ENCODE measurements at regions not wholly inside any gene's neighbourhood (a gene's known extent, or its start where the extent isn't known, plus 50 kb on each side); places are given as distances from the start of the nearest gene placed in this dataset.

DNA sequence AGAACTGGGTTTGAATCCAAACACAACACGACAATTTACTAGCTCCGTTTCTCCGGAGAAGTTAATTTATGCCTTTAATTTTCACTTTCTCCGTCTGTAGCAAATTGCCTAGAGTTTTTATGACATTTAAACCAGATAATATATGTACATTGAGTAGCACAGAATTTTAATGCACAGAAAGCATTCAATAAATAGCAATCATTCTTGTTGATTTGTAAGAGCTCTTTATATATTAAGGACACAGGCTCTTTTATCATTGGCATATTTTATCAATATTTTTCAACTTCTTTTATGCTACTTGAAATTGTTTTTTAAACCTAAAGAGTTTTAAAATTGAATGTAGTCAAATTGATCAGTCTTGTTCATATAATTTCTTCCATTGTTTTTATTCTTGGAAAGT is 99.6 kb upstream of the PPP2R3B start:
- intact Hi-C loops (cut with micrococcal nuclease), result no loop called here
- Histone ChIP-seq H3K79me2 (ENCODE audit: insufficient read depth, low read length) (no peaks in the 10 kb centered on the region), H3K9ac (ENCODE audit: insufficient read depth, low read length, poor library complexity, severe bottlenecking) (no peak overlapping the region), H2AFZ (ENCODE audit: insufficient read depth, low read depth, low read length, poor library complexity, severe bottlenecking) (no peak overlapping the region), H3K4me1 (ENCODE audit: control insufficient read depth in 1 of 2, insufficient read depth in 2 of 2, low read length in 2 of 2) (no peaks in the 10 kb centered on the region), H3K27ac (ENCODE audit: low read depth in 1 of 2, low read length in 2 of 2) (no peak overlapping the region), H3K4me3 (replicated peaks in 1 of 3; ENCODE audit: low read depth in 2 of 3, low read length in 3 of 3) (no peak overlapping the region), H3K9me3 (replicated peaks in 1 of 2; ENCODE audit: control insufficient read depth in 1 of 2, insufficient read depth in 1 of 2, low read length in 2 of 2) (peaks cover under 1 to 48% of the 10 kb centered on the region in 2 donors), H4K20me1 (ENCODE audit: insufficient read depth, low read length) (no peaks in the 10 kb centered on the region), H3K4me2 (replicated peaks; ENCODE audit: extremely low read depth, low read length, poor library complexity, severe bottlenecking) (no peak overlapping the region), H3K36me3 (replicated peaks in 1 of 2; ENCODE audit: control insufficient read depth in 1 of 2, insufficient read depth in 2 of 2, low read length in 2 of 2) (no peaks in the 10 kb centered on the region), H3K27me3 (ENCODE audit: control insufficient read depth in 2 of 2, insufficient read depth in 2 of 2, low read length in 2 of 2) (no peaks in the 10 kb centered on the region)
- Mint-ChIP-seq H3K4me3 (no peak overlapping the region), H3K27ac (no peak overlapping the region), H3K4me1 (no peaks in the 10 kb centered on the region), H3K27me3 (ENCODE audit: low read depth in 3 of 3) (peaks cover 1 to 3% (median 2%) of the 10 kb centered on the region in 3 donors), H3K9me3 (peaks cover 9 to 45% (median 26%) of the 10 kb centered on the region in 7 donors), H3K36me3 (no peaks in the 10 kb centered on the region)
- TF ChIP-seq, protein P1, sequence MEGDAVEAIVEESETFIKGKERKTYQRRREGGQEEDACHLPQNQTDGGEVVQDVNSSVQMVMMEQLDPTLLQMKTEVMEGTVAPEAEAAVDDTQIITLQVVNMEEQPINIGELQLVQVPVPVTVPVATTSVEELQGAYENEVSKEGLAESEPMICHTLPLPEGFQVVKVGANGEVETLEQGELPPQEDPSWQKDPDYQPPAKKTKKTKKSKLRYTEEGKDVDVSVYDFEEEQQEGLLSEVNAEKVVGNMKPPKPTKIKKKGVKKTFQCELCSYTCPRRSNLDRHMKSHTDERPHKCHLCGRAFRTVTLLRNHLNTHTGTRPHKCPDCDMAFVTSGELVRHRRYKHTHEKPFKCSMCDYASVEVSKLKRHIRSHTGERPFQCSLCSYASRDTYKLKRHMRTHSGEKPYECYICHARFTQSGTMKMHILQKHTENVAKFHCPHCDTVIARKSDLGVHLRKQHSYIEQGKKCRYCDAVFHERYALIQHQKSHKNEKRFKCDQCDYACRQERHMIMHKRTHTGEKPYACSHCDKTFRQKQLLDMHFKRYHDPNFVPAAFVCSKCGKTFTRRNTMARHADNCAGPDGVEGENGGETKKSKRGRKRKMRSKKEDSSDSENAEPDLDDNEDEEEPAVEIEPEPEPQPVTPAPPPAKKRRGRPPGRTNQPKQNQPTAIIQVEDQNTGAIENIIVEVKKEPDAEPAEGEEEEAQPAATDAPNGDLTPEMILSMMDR (IDR thresholded peaks at IDR 0.05), result no peak
- DNase-seq, result no peak
- no CpG with 5 or more reads among the region's 4 CpGs for WGBS (ENCODE audit: insufficient coverage)

DNA sequence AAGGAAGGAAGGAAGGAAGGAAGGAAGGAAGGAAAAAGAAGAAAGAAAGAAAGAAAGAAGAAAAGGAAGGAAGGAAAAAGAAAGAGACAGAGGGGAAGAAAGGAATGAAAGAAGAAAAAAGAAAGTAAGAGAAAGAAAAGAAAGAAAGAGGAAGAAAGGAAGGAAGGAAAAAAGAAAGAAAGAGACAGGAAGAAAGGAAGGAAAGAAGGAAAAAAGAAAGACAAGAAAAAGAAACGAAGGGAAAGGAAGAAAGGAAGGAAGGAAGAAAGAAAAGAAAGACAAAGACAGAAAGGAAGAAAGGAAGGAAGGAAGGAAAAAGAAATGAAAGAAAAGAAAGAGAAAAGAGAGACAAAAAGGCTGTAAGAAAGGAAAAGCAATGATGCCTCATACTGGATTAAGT is 101.1 kb upstream of the PPP2R3B start:
- peak overlapping the region in 1 of 7 donors; percentile 27 for H3K27ac Mint-ChIP-seq
- Histone ChIP-seq H3K79me2 (ENCODE audit: insufficient read depth, low read length) (no peaks in the 10 kb centered on the region), H4K20me1 (ENCODE audit: insufficient read depth, low read length) (no peaks in the 10 kb centered on the region), H3K9ac (ENCODE audit: insufficient read depth, low read length, poor library complexity, severe bottlenecking) (no peak overlapping the region), H3K27ac (ENCODE audit: low read depth in 1 of 2, low read length in 2 of 2) (no peak overlapping the region), H3K4me2 (replicated peaks; ENCODE audit: extremely low read depth, low read length, poor library complexity, severe bottlenecking) (no peak overlapping the region), H3K36me3 (replicated peaks in 1 of 2; ENCODE audit: control insufficient read depth in 1 of 2, insufficient read depth in 2 of 2, low read length in 2 of 2) (no peaks in the 10 kb centered on the region), H2AFZ (ENCODE audit: insufficient read depth, low read depth, low read length, poor library complexity, severe bottlenecking) (no peak overlapping the region), H3K27me3 (ENCODE audit: control insufficient read depth in 2 of 2, insufficient read depth in 2 of 2, low read length in 2 of 2) (no peaks in the 10 kb centered on the region), H3K4me3 (replicated peaks in 1 of 3; ENCODE audit: low read depth in 2 of 3, low read length in 3 of 3) (no peak overlapping the region), H3K4me1 (ENCODE audit: control insufficient read depth in 1 of 2, insufficient read depth in 2 of 2, low read length in 2 of 2) (no peaks in the 10 kb centered on the region), H3K9me3 (replicated peaks in 1 of 2; ENCODE audit: control insufficient read depth in 1 of 2, insufficient read depth in 1 of 2, low read length in 2 of 2) (peaks cover 0 to 49% of the 10 kb centered on the region in 2 donors)
- TF ChIP-seq, protein P1 (IDR thresholded peaks at IDR 0.05), result no peak
- peaks cover 7 to 33% (median 20%) of the 10 kb centered on the region in 7 donors for H3K9me3 Mint-ChIP-seq
- no peak for DNase-seq
- no peak overlapping the region for H3K4me3 Mint-ChIP-seq
- no peaks in the 10 kb centered on the region for H3K4me1 Mint-ChIP-seq
- intact Hi-C loops (cut with micrococcal nuclease), result no loop called here
- peaks cover 1 to 3% (median 2%) of the 10 kb centered on the region in 3 donors for H3K27me3 Mint-ChIP-seq (ENCODE audit: low read depth in 3 of 3)
- H3K36me3 Mint-ChIP-seq, result no peaks in the 10 kb centered on the region
- WGBS (ENCODE audit: insufficient coverage), result 70% methylated on average over 1 of the region's 1 CpG

Measured in CD14-positive monocyte (primary cell).